Thyroid gland (tissue), 4 donors: ENCODE measurements at regions not wholly inside any gene's neighbourhood (a gene's known extent, or its start where the extent isn't known, plus 50 kb on each side); places are given as distances from the start of the nearest gene placed in this dataset.

Experiments
- POLR2A ChIP-seq, 2 donors: fragments of 450-650 bp; IDR thresholded peaks; one replicate each; pipeline ENCODE4 v1.6.1; 2017; ENCODE audit warnings: antibody characterized with exemption in 2 of 2, mild to moderate bottlenecking in 2 of 2, moderate library complexity in 1 of 2
- TF ChIP-seq, protein P1 (sequence below), 6 experiments: fragments of 200-600 bp in 3 of 6; fragments of 450-650 bp in 3 of 6; sonication (generic) in 3 of 6; IDR thresholded peaks; one replicate each; pipeline ENCODE4 v1.5.1; 2016 to 2019; ENCODE audit warnings: antibody characterized with exemption in 6 of 6, mild to moderate bottlenecking in 2 of 6, inconsistent platforms in 1 of 6, moderate library complexity in 1 of 6

DNA sequence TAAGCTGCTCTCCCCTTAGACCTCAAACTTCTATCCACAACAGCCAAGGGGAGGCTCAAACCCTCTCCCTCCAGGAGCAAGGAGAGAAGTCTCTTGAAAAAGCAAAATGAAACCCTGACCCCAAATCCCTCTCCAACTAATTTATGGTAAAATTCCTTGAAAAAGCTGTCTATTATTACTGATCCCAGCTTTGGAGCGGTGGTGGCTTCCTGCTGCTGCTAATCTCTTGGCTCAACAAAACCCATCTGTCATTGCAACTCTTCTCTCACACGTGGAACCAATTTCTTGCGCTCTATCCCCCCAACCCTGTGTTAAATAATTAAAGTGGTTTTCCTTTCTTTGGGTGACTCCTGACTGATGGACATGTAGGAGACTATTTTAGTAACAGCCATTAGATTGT, 64.1 kb upstream of the OXGR1 start:
- TF ChIP-seq, protein P1, sequence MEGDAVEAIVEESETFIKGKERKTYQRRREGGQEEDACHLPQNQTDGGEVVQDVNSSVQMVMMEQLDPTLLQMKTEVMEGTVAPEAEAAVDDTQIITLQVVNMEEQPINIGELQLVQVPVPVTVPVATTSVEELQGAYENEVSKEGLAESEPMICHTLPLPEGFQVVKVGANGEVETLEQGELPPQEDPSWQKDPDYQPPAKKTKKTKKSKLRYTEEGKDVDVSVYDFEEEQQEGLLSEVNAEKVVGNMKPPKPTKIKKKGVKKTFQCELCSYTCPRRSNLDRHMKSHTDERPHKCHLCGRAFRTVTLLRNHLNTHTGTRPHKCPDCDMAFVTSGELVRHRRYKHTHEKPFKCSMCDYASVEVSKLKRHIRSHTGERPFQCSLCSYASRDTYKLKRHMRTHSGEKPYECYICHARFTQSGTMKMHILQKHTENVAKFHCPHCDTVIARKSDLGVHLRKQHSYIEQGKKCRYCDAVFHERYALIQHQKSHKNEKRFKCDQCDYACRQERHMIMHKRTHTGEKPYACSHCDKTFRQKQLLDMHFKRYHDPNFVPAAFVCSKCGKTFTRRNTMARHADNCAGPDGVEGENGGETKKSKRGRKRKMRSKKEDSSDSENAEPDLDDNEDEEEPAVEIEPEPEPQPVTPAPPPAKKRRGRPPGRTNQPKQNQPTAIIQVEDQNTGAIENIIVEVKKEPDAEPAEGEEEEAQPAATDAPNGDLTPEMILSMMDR (IDR thresholded peaks at IDR 0.05), result no peak
- TF ChIP-seq POLR2A (IDR thresholded peaks at IDR 0.05), result no peak
